HEK293T (cell line): ENCODE measurements at regions not wholly inside any gene's neighbourhood (a gene's known extent, or its start where the extent isn't known, plus 50 kb on each side); places are given as distances from the start of the nearest gene placed in this dataset.

Experiments
- ARNT ChIP-seq: fragments of 450-650 bp; IDR thresholded peaks from 2 replicates; pipeline ENCODE4 v1.6.1; 2017; ENCODE audit warnings: mild to moderate bottlenecking
- BHLHE40 ChIP-seq: fragments of 450-650 bp; IDR thresholded peaks from 2 replicates; pipeline ENCODE4 v1.6.1; 2016; ENCODE audit warnings: mild to moderate bottlenecking, moderate library complexity, borderline replicate concordance
- CTBP1 ChIP-seq: fragments of 450-650 bp; IDR thresholded peaks from 2 replicates; pipeline ENCODE4 v1.6.1; 2016; ENCODE audit warnings: borderline replicate concordance
- ELF4 ChIP-seq: fragments of 450-650 bp; IDR thresholded peaks from 2 replicates; pipeline ENCODE4 v1.6.1; 2017; ENCODE audit warnings: antibody characterized with exemption
- FOXA1 ChIP-seq: fragments of 450-650 bp; IDR thresholded peaks from 2 replicates; pipeline ENCODE4 v1.6.1; 2016; ENCODE audit warnings: mild to moderate bottlenecking
- FOXK2 ChIP-seq: fragments of 450-650 bp; IDR thresholded peaks from 2 replicates; pipeline ENCODE4 v1.6.1; 2016; ENCODE audit warnings: mild to moderate bottlenecking
- FOXM1 ChIP-seq: fragments of 450-650 bp; IDR thresholded peaks from 2 replicates; pipeline ENCODE4 v1.6.1; 2017; ENCODE audit warnings: mild to moderate bottlenecking, borderline replicate concordance
- HDGF ChIP-seq: fragments of 450-650 bp; IDR thresholded peaks from 2 replicates; pipeline ENCODE4 v1.6.1; 2017; ENCODE audit warnings: antibody characterized with exemption, borderline replicate concordance
- L3MBTL2 ChIP-seq: fragments of 450-650 bp; conservative IDR thresholded peaks from 2 replicates; pipeline ENCODE4 v1.6.1; 2016; ENCODE audit warnings: mild to moderate bottlenecking
- LEF1 ChIP-seq: fragments of 450-650 bp; IDR thresholded peaks from 2 replicates; pipeline ENCODE4 v1.6.1; 2017; ENCODE audit warnings: mild to moderate bottlenecking, borderline replicate concordance
- SP1 ChIP-seq: fragments of 450-650 bp; IDR thresholded peaks from 2 replicates; pipeline ENCODE4 v1.6.1; 2017
- TARDBP ChIP-seq: fragments of 450-650 bp; IDR thresholded peaks from 2 replicates; pipeline ENCODE4 v1.6.1; 2016
- ZNF384 ChIP-seq: fragments of 450-650 bp; IDR thresholded peaks from 2 replicates; pipeline ENCODE4 v1.6.1; 2016
- TF ChIP-seq, protein P1 (sequence below): fragments of 450-650 bp; IDR thresholded peaks from 2 replicates; pipeline ENCODE4 v1.6.1; 2016

GRCh38 chr13:31588893-31589292 lies 150.4 kb upstream of the RXFP2 start:
- TF ChIP-seq ARNT (no peak), FOXM1 (no peak), ELF4 (no peak), L3MBTL2 (no peak), CTBP1 (no peak), FOXA1 (no peak), ZNF384 (no peak), TARDBP (no peak), SP1 (no peak), FOXK2 (no peak), HDGF (no peak), BHLHE40 (no peak), LEF1 (no peak)
- TF ChIP-seq, protein P1, sequence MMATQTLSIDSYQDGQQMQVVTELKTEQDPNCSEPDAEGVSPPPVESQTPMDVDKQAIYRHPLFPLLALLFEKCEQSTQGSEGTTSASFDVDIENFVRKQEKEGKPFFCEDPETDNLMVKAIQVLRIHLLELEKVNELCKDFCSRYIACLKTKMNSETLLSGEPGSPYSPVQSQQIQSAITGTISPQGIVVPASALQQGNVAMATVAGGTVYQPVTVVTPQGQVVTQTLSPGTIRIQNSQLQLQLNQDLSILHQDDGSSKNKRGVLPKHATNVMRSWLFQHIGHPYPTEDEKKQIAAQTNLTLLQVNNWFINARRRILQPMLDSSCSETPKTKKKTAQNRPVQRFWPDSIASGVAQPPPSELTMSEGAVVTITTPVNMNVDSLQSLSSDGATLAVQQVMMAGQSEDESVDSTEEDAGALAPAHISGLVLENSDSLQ = no peak
